ENCODE measurements at regions not wholly inside any gene's neighbourhood (a gene's known extent, or its start where the extent isn't known, plus 50 kb on each side); places are given as distances from the start of the nearest gene placed in this dataset.
"Not testable (repeated sequence)": the region's sequence is repeated elsewhere in the genome, so short reads cannot be mapped to it uniquely, and the experiment has no call there.

DNA sequence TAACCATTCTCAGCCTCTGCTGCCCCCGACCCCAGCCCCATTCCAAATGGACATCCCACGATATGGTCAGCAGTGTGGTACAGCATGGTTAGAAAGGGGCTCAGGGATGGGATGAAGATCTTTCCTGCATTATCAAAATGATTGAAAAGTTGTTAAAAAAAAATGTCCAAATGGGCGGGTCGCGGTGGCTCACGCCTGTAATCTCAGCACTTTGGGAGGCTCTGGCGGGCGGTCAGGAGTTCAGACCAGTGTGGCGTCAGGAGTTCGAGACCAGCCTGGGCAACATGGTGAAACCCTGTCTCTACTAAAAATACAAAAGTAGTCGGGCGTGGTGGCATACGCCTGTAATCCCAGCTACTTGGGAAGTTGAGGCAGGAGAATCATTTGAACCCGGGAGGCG, 54.3 kb upstream of the ZNF254 start:
- TF ChIP-seq, protein P1, sequence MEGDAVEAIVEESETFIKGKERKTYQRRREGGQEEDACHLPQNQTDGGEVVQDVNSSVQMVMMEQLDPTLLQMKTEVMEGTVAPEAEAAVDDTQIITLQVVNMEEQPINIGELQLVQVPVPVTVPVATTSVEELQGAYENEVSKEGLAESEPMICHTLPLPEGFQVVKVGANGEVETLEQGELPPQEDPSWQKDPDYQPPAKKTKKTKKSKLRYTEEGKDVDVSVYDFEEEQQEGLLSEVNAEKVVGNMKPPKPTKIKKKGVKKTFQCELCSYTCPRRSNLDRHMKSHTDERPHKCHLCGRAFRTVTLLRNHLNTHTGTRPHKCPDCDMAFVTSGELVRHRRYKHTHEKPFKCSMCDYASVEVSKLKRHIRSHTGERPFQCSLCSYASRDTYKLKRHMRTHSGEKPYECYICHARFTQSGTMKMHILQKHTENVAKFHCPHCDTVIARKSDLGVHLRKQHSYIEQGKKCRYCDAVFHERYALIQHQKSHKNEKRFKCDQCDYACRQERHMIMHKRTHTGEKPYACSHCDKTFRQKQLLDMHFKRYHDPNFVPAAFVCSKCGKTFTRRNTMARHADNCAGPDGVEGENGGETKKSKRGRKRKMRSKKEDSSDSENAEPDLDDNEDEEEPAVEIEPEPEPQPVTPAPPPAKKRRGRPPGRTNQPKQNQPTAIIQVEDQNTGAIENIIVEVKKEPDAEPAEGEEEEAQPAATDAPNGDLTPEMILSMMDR (IDR thresholded peaks at IDR 0.05; ENCODE audit: low read depth, low read length): no peak
- H3K4me3 ChIP-seq (replicated peaks in 1 of 2; ENCODE audit: low read depth in 2 of 2, low read length in 2 of 2): no peak overlapping the region
- DNase-seq (ENCODE audit: low read depth in 2 of 2): no peak

GRCh38 chr19:24033301-24033962, 53.6 kb upstream of the ZNF254 start:
- H3K4me3 ChIP-seq (replicated peaks in 1 of 2; ENCODE audit: low read depth in 2 of 2, low read length in 2 of 2): peak overlapping the region; percentile 82 to 85
- TF ChIP-seq, protein P1 (IDR thresholded peaks at IDR 0.05; ENCODE audit: low read depth, low read length): no peak
- DNase-seq (ENCODE audit: low read depth in 2 of 2): peak; percentile 94 to 95

- peak; percentile 69 to 77 for DNase-seq (ENCODE audit: low read depth in 2 of 2)
- peak overlapping the region; percentile 82 to 85 for H3K4me3 ChIP-seq (replicated peaks in 1 of 2; ENCODE audit: low read depth in 2 of 2, low read length in 2 of 2)
- TF ChIP-seq, protein P1 (IDR thresholded peaks at IDR 0.05; ENCODE audit: low read depth, low read length): no peak
Observed at GRCh38 chr19:24033963-24034342, 53.0 kb upstream of the ZNF254 start.

GRCh38 chr19:24035261-24035880, 51.6 kb upstream of the ZNF254 start:
- H3K4me3 ChIP-seq (replicated peaks in 1 of 2; ENCODE audit: low read depth in 2 of 2, low read length in 2 of 2); DNase-seq (ENCODE audit: low read depth in 2 of 2): not testable (repeated sequence)
